Chondrocyte (in vitro differentiated cells): ENCODE measurements at regions not wholly inside any gene's neighbourhood (a gene's known extent, or its start where the extent isn't known, plus 50 kb on each side); places are given as distances from the start of the nearest gene placed in this dataset.

Experiments used
- DNase-seq: peaks from one replicate; pipeline ENCODE4 v3.0.0; 2021; ENCODE audit warnings: mixed read lengths, low spot score
- H3K27ac Mint-ChIP-seq: one replicate; pipeline ENCODE4 v1.8.0; 2021; ENCODE audit warnings: mild to moderate bottlenecking, moderate library complexity, mixed read lengths; ENCODE audit not compliant: unreplicated experiment
- H3K27me3 Mint-ChIP-seq: 2 replicates; pipeline ENCODE4 v1.8.0; 2021; ENCODE audit warnings: low read depth, mixed read lengths
- H3K36me3 Mint-ChIP-seq: 2 replicates; pipeline ENCODE4 v1.8.0; 2021; ENCODE audit warnings: low read depth, mixed read lengths
- H3K4me1 Mint-ChIP-seq: 2 replicates; pipeline ENCODE4 v1.8.0; 2021; ENCODE audit warnings: low read depth, mild to moderate bottlenecking, mixed read lengths
- H3K4me3 Mint-ChIP-seq: one replicate; pipeline ENCODE4 v1.8.0; 2021; ENCODE audit warnings: mild to moderate bottlenecking, moderate library complexity, mixed read lengths; ENCODE audit not compliant: unreplicated experiment
- H3K9me3 Mint-ChIP-seq: 2 replicates; pipeline ENCODE4 v1.8.0; 2021; ENCODE audit warnings: low read depth, mixed read lengths
- CTCF ChIP-seq: fragments of 200-600 bp; sonication (generic); IDR thresholded peaks from 2 replicates; pipeline ENCODE4 v1.5.0; 2021; ENCODE audit warnings: antibody characterized with exemption, mild to moderate bottlenecking, moderate library complexity

GRCh38 chr10:105473170-105473569 lies 832.1 kb downstream of the SORCS3 start:
- H3K4me3 Mint-ChIP-seq = no peak overlapping the region
- no peaks in the 10 kb centered on the region for H3K27me3 Mint-ChIP-seq
- H3K36me3 Mint-ChIP-seq = no peaks in the 10 kb centered on the region
- no peak for DNase-seq
- H3K9me3 Mint-ChIP-seq = peaks cover 16% of the 10 kb centered on the region
- H3K4me1 Mint-ChIP-seq = no peaks in the 10 kb centered on the region
- H3K27ac Mint-ChIP-seq = no peak overlapping the region
- TF ChIP-seq CTCF = no peak

- Mint-ChIP-seq H3K27me3 (no peaks in the 10 kb centered on the region), H3K4me1 (no peaks in the 10 kb centered on the region), H3K4me3 (no peak overlapping the region), H3K9me3 (peaks cover 12% of the 10 kb centered on the region), H3K36me3 (no peaks in the 10 kb centered on the region), H3K27ac (no peak overlapping the region)
- no peak for TF ChIP-seq CTCF
- no peak for DNase-seq
Observed at GRCh38 chr10:105468759-105469158, 827.7 kb downstream of the SORCS3 start.

- no peak overlapping the region for H3K4me3 Mint-ChIP-seq
- no peaks in the 10 kb centered on the region for H3K27me3 Mint-ChIP-seq
- H3K4me1 Mint-ChIP-seq = no peaks in the 10 kb centered on the region
- no peaks in the 10 kb centered on the region for H3K36me3 Mint-ChIP-seq
- TF ChIP-seq CTCF = no peak
- DNase-seq = no peak
- H3K27ac Mint-ChIP-seq = no peak overlapping the region
- H3K9me3 Mint-ChIP-seq = peaks cover 13% of the 10 kb centered on the region
Observed at GRCh38 chr10:105466521-105466920, 825.4 kb downstream of the SORCS3 start.

- no peak overlapping the region for H3K27ac Mint-ChIP-seq
- TF ChIP-seq CTCF = no peak
- no peaks in the 10 kb centered on the region for H3K36me3 Mint-ChIP-seq
- H3K27me3 Mint-ChIP-seq = no peaks in the 10 kb centered on the region
- peaks cover 7% of the 10 kb centered on the region for H3K9me3 Mint-ChIP-seq
- H3K4me3 Mint-ChIP-seq = no peak overlapping the region
- no peaks in the 10 kb centered on the region for H3K4me1 Mint-ChIP-seq
- DNase-seq = no peak
Observed at GRCh38 chr10:105434970-105435369, 793.9 kb downstream of the SORCS3 start.

DNA sequence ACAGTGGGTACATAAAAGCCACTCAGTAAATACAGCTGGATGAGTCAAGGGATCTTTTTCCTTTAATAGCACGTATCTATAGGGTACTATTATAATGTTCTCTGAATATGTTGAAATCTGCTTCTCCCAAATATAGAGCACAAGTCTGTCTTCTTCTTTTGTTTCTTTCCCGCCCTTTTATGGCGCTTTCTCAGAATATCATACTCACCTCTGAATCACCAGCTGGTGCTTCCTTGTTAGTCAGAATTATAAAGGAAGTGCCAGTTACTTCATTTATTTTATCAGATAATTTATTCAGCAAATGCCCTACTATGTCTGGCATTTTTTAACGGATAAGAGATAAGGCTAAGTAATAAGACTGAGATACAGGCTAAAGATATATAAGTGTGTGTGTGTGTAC lies 772.9 kb downstream of the SORCS3 start:
- no peaks in the 10 kb centered on the region for H3K4me1 Mint-ChIP-seq
- H3K27me3 Mint-ChIP-seq = no peaks in the 10 kb centered on the region
- no peak for DNase-seq
- no peak overlapping the region for H3K27ac Mint-ChIP-seq
- TF ChIP-seq CTCF = no peak
- no peaks in the 10 kb centered on the region for H3K36me3 Mint-ChIP-seq
- H3K9me3 Mint-ChIP-seq = peaks cover 13% of the 10 kb centered on the region
- H3K4me3 Mint-ChIP-seq = no peak overlapping the region
